ENCODE measurements at regions not wholly inside any gene's neighbourhood (a gene's known extent, or its start where the extent isn't known, plus 50 kb on each side); places are given as distances from the start of the nearest gene placed in this dataset.

DNA sequence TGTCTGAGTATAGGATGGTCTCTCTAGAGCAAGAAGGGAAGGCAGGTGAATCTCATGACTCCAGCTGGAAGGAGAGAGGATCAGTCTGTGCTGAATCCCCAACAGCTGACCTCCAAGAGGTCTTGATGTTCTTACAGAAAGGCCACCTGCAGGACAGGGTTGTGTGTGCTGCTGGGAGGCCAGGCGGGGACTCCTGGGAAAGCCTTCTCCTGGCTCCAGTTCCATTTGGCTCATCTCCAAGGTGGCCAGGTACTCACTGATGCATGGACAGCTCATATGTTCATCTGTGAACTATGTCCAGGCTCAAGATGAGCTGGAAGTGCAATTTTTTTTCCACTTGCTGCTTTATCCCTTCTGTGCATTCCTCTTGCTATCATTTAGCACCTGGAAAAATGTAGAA is 730.2 kb upstream of the RBFOX1 start:
- ATAC-seq = no peak
- TF ChIP-seq, protein P1, sequence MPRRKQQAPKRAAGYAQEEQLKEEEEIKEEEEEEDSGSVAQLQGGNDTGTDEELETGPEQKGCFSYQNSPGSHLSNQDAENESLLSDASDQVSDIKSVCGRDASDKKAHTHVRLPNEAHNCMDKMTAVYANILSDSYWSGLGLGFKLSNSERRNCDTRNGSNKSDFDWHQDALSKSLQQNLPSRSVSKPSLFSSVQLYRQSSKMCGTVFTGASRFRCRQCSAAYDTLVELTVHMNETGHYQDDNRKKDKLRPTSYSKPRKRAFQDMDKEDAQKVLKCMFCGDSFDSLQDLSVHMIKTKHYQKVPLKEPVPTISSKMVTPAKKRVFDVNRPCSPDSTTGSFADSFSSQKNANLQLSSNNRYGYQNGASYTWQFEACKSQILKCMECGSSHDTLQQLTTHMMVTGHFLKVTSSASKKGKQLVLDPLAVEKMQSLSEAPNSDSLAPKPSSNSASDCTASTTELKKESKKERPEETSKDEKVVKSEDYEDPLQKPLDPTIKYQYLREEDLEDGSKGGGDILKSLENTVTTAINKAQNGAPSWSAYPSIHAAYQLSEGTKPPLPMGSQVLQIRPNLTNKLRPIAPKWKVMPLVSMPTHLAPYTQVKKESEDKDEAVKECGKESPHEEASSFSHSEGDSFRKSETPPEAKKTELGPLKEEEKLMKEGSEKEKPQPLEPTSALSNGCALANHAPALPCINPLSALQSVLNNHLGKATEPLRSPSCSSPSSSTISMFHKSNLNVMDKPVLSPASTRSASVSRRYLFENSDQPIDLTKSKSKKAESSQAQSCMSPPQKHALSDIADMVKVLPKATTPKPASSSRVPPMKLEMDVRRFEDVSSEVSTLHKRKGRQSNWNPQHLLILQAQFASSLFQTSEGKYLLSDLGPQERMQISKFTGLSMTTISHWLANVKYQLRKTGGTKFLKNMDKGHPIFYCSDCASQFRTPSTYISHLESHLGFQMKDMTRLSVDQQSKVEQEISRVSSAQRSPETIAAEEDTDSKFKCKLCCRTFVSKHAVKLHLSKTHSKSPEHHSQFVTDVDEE (CRISPR knock-in tag; IDR thresholded peaks at IDR 0.05) = no peak
- TF ChIP-seq, protein P2, sequence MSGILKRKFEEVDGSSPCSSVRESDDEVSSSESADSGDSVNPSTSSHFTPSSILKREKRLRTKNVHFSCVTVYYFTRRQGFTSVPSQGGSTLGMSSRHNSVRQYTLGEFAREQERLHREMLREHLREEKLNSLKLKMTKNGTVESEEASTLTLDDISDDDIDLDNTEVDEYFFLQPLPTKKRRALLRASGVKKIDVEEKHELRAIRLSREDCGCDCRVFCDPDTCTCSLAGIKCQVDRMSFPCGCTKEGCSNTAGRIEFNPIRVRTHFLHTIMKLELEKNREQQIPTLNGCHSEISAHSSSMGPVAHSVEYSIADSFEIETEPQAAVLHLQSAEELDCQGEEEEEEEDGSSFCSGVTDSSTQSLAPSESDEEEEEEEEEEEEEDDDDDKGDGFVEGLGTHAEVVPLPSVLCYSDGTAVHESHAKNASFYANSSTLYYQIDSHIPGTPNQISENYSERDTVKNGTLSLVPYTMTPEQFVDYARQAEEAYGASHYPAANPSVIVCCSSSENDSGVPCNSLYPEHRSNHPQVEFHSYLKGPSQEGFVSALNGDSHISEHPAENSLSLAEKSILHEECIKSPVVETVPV (CRISPR knock-in tag; IDR thresholded peaks at IDR 0.05) = no peak
- TF ChIP-seq, protein P3, sequence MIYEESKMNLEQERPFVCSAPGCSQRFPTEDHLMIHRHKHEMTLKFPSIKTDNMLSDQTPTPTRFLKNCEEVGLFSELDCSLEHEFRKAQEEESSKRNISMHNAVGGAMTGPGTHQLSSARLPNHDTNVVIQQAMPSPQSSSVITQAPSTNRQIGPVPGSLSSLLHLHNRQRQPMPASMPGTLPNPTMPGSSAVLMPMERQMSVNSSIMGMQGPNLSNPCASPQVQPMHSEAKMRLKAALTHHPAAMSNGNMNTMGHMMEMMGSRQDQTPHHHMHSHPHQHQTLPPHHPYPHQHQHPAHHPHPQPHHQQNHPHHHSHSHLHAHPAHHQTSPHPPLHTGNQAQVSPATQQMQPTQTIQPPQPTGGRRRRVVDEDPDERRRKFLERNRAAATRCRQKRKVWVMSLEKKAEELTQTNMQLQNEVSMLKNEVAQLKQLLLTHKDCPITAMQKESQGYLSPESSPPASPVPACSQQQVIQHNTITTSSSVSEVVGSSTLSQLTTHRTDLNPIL (CRISPR knock-in tag; IDR thresholded peaks at IDR 0.05; ENCODE audit: low read depth) = no peak
- TF ChIP-seq ZC3H10 (CRISPR knock-in tag; IDR thresholded peaks at IDR 0.05) (no peak), ISL1 (CRISPR knock-in tag; IDR thresholded peaks at IDR 0.05) (no peak), GLIS3 (CRISPR knock-in tag; IDR thresholded peaks at IDR 0.05) (no peak), ZNF8 (CRISPR knock-in tag; IDR thresholded peaks at IDR 0.05) (no peak), PPARA (CRISPR knock-in tag; IDR thresholded peaks at IDR 0.05; ENCODE audit: borderline replicate concordance) (no peak), OSR1 (CRISPR knock-in tag; IDR thresholded peaks at IDR 0.05) (no peak), SNAI2 (CRISPR knock-in tag; IDR thresholded peaks at IDR 0.05) (no peak), ZNF565 (CRISPR knock-in tag; conservative IDR thresholded peaks at IDR 0.05; ENCODE audit: low read depth) (no peak), CSDC2 (CRISPR knock-in tag; IDR thresholded peaks at IDR 0.05) (no peak), ZFP3 (CRISPR knock-in tag; IDR thresholded peaks at IDR 0.05) (no peak), ESRRG (CRISPR knock-in tag; IDR thresholded peaks at IDR 0.05) (no peak), TCF4 (CRISPR knock-in tag; IDR thresholded peaks at IDR 0.05; ENCODE audit: borderline replicate concordance) (no peak), ZFP30 (CRISPR knock-in tag; IDR thresholded peaks at IDR 0.05) (no peak), ARNTL (CRISPR knock-in tag; IDR thresholded peaks at IDR 0.05; ENCODE audit: borderline replicate concordance, low read depth) (no peak), TOX (CRISPR knock-in tag; IDR thresholded peaks at IDR 0.05; ENCODE audit: borderline replicate concordance) (no peak), RARB (CRISPR knock-in tag; IDR thresholded peaks at IDR 0.05) (no peak)

DNA sequence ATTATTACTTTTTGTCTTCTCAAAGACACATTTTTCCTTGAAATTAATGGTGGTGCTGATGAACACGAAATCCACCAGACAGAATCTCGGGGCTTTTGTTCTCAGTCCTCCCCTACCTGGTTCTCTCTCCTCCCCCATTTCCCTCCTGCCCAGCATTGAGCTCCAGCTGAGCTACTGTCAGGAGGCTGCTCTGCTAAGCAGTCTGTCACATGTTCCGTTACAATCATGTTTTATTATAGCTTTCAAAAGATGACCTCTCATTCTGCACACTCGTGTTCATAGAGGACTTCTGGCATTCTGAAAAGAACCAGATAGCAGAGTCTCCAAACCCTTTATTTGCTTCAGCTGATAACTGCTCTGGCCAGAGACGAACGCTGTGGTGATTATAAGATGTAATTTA is 732.5 kb upstream of the RBFOX1 start:
- ATAC-seq = no peak
- no peak for TF ChIP-seq BACH2 (CRISPR knock-in tag; IDR thresholded peaks at IDR 0.05; ENCODE audit: borderline replicate concordance)
- TF ChIP-seq, protein P3 (CRISPR knock-in tag; IDR thresholded peaks at IDR 0.05; ENCODE audit: low read depth) = no peak
- no peak for TF ChIP-seq ZNF565 (CRISPR knock-in tag; conservative IDR thresholded peaks at IDR 0.05; ENCODE audit: low read depth)
- no peak for TF ChIP-seq PPARA (CRISPR knock-in tag; IDR thresholded peaks at IDR 0.05; ENCODE audit: borderline replicate concordance)
- TF ChIP-seq OSR1 (CRISPR knock-in tag; IDR thresholded peaks at IDR 0.05) = no peak
- TF ChIP-seq, protein P1 (CRISPR knock-in tag; IDR thresholded peaks at IDR 0.05) = no peak
- no peak for TF ChIP-seq ZFP3 (CRISPR knock-in tag; IDR thresholded peaks at IDR 0.05)
- TF ChIP-seq TCF4 (CRISPR knock-in tag; IDR thresholded peaks at IDR 0.05; ENCODE audit: borderline replicate concordance) = no peak
- no peak for TF ChIP-seq ESRRG (CRISPR knock-in tag; IDR thresholded peaks at IDR 0.05)
- no peak for TF ChIP-seq GLIS3 (CRISPR knock-in tag; IDR thresholded peaks at IDR 0.05)
- TF ChIP-seq ZFP30 (CRISPR knock-in tag; IDR thresholded peaks at IDR 0.05) = no peak
- no peak for TF ChIP-seq CSDC2 (CRISPR knock-in tag; IDR thresholded peaks at IDR 0.05)
- no peak for TF ChIP-seq ARNTL (CRISPR knock-in tag; IDR thresholded peaks at IDR 0.05; ENCODE audit: borderline replicate concordance, low read depth)
- no peak for TF ChIP-seq ZC3H10 (CRISPR knock-in tag; IDR thresholded peaks at IDR 0.05)

All from SK-N-SH treated with all-trans-retinoic acid at 6 μM for 48 hours (cell line).